GM21619 (cell line): ENCODE measurements at regions not wholly inside any gene's neighbourhood (a gene's known extent, or its start where the extent isn't known, plus 50 kb on each side); places are given as distances from the start of the nearest gene placed in this dataset.
A peak's percentile ranks its signal among the peaks of the same experiment; 100 is the strongest.

ENCODE experiments used
- ATAC-seq: cut with Tn5 transposase; IDR thresholded peaks from one replicate; pipeline ENCODE4 v1.9.1; 2021; ENCODE audit not compliant: unreplicated experiment

- ATAC-seq = no peak
These were observed 144.2 kb downstream of the DACT1 start for GRCh38 chr14:58782011-58782410.

GRCh38 chr14:58783792-58784511, 146.2 kb downstream of the DACT1 start:
- no peak for ATAC-seq

GRCh38 chr14:58784931-58785330, 147.2 kb downstream of the DACT1 start:
- no peak for ATAC-seq

- ATAC-seq = no peak
These were observed 147.9 kb downstream of the DACT1 start for GRCh38 chr14:58785701-58786100.

- no peak for ATAC-seq
These were observed 149.8 kb downstream of the DACT1 start for GRCh38 chr14:58787592-58787991.

- ATAC-seq = no peak
These were observed 151.1 kb downstream of the DACT1 start for GRCh38 chr14:58788655-58789503.

- ATAC-seq = no peak
These were observed 152.0 kb downstream of the DACT1 start for GRCh38 chr14:58789736-58790135.

- no peak for ATAC-seq
These were observed 154.7 kb downstream of the DACT1 start for GRCh38 chr14:58792416-58792815.

- ATAC-seq = no peak
These were observed 155.5 kb downstream of the DACT1 start for GRCh38 chr14:58793131-58793740.

GRCh38 chr14:58794993-58795762, 157.4 kb downstream of the DACT1 start:
- no peak for ATAC-seq

GRCh38 chr14:58796242-58797009, 158.7 kb downstream of the DACT1 start:
- no peak for ATAC-seq

- peak; percentile 88 for ATAC-seq
These were observed 159.3 kb downstream of the DACT1 start for GRCh38 chr14:58797010-58797429.

GRCh38 chr14:58798173-58798572, 160.4 kb downstream of the DACT1 start:
- no peak for ATAC-seq

GRCh38 chr14:58801086-58801485, 163.3 kb downstream of the DACT1 start:
- ATAC-seq = no peak

GRCh38 chr14:58805057-58805456, 167.3 kb downstream of the DACT1 start:
- ATAC-seq = no peak

GRCh38 chr14:58805605-58806409, 168.0 kb downstream of the DACT1 start:
- ATAC-seq = no peak

GRCh38 chr14:58807191-58807590, 169.4 kb downstream of the DACT1 start:
- ATAC-seq = no peak

GRCh38 chr14:58808828-58809227, 171.1 kb downstream of the DACT1 start:
- no peak for ATAC-seq

GRCh38 chr14:58809520-58809919, 171.8 kb downstream of the DACT1 start:
- ATAC-seq = no peak
